ENCODE measurements at regions not wholly inside any gene's neighbourhood (a gene's known extent, or its start where the extent isn't known, plus 50 kb on each side); places are given as distances from the start of the nearest gene placed in this dataset.

GRCh38 chr5:98121036-98121936, 652.2 kb upstream of the RGMB start:
- TF ChIP-seq CTCF (IDR thresholded peaks at IDR 0.05) (no peak), POLR2AphosphoS5 (IDR thresholded peaks at IDR 0.05; ENCODE audit: low read depth, low read length) (no peak)
